ENCODE measurements at regions not wholly inside any gene's neighbourhood (a gene's known extent, or its start where the extent isn't known, plus 50 kb on each side); places are given as distances from the start of the nearest gene placed in this dataset.
A peak's percentile ranks its signal among the peaks of the same experiment; 100 is the strongest.
"Not testable (repeated sequence)": the region's sequence is repeated elsewhere in the genome, so short reads cannot be mapped to it uniquely, and the experiment has no call there.

GRCh38 chr21:15119486-15119885 lies 54.7 kb upstream of the NRIP1 start:
- no peak for DNase-seq

- DNase-seq, result no peak
These were observed 56.4 kb upstream of the NRIP1 start for GRCh38 chr21:15121097-15121654.

- DNase-seq, result peak; percentile 99
These were observed 56.9 kb upstream of the NRIP1 start for GRCh38 chr21:15121655-15122120.

- DNase-seq, result peak; percentile 31
These were observed 57.4 kb upstream of the NRIP1 start for GRCh38 chr21:15122241-15122640.

GRCh38 chr21:15124731-15125130 lies 59.9 kb upstream of the NRIP1 start:
- no peak for DNase-seq

GRCh38 chr21:15126948-15127347 lies 62.1 kb upstream of the NRIP1 start:
- no peak for DNase-seq

- no peak for DNase-seq
These were observed 62.6 kb upstream of the NRIP1 start for GRCh38 chr21:15127437-15127836.

- DNase-seq, result no peak
These were observed 63.5 kb upstream of the NRIP1 start for GRCh38 chr21:15128267-15128666.

- DNase-seq, result not testable (repeated sequence)
These were observed 63.9 kb upstream of the NRIP1 start for GRCh38 chr21:15128714-15129113.

- DNase-seq, result no peak
These were observed 65.5 kb upstream of the NRIP1 start for GRCh38 chr21:15130326-15130725.

- DNase-seq, result no peak
These were observed 66.0 kb upstream of the NRIP1 start for GRCh38 chr21:15130751-15131150.

- DNase-seq, result no peak
These were observed 68.0 kb upstream of the NRIP1 start for GRCh38 chr21:15132781-15133180.

GRCh38 chr21:15134701-15135470 lies 70.1 kb upstream of the NRIP1 start:
- DNase-seq, result no peak

GRCh38 chr21:15135867-15136629 lies 71.2 kb upstream of the NRIP1 start:
- no peak for DNase-seq

GRCh38 chr21:15138490-15138889 lies 73.7 kb upstream of the NRIP1 start:
- DNase-seq, result peak; percentile 45

GRCh38 chr21:15139898-15140297 lies 75.1 kb upstream of the NRIP1 start:
- DNase-seq, result no peak

GRCh38 chr21:15140321-15141019 lies 75.7 kb upstream of the NRIP1 start:
- no peak for DNase-seq

GRCh38 chr21:15141261-15141970 lies 76.6 kb upstream of the NRIP1 start:
- DNase-seq, result peak; percentile 78

- DNase-seq, result no peak
These were observed 79.2 kb upstream of the NRIP1 start for GRCh38 chr21:15144026-15144425.

- no peak for DNase-seq
These were observed 83.6 kb upstream of the NRIP1 start for GRCh38 chr21:15148437-15148836.

- DNase-seq, result no peak
These were observed 84.9 kb upstream of the NRIP1 start for GRCh38 chr21:15149600-15150224.
